Osteoblast (primary cell): ENCODE measurements at regions not wholly inside any gene's neighbourhood (a gene's known extent, or its start where the extent isn't known, plus 50 kb on each side); places are given as distances from the start of the nearest gene placed in this dataset.

Source experiments
- DNase-seq: peaks from one replicate; pipeline ENCODE4 v3.0.0; 2011; ENCODE audit warnings: low spot score, mixed read lengths; ENCODE audit not compliant: insufficient read length; ENCODE audit errors: missing footprints
- H2AFZ ChIP-seq: 2 replicates; pipeline ENCODE4 v1.6.0; 2011; ENCODE audit warnings: mild to moderate bottlenecking, low read length
- H3K27ac ChIP-seq: 2 replicates; pipeline ENCODE4 v1.5.1; 2011; ENCODE audit warnings: mild to moderate bottlenecking, low read depth, low read length, moderate library complexity
- H3K27me3 ChIP-seq: 2 replicates; pipeline ENCODE4 v1.6.0; 2012; ENCODE audit warnings: mild to moderate bottlenecking, control low read depth, inconsistent platforms, low read length, moderate library complexity; ENCODE audit not compliant: insufficient read depth
- H3K36me3 ChIP-seq: 2 replicates; pipeline ENCODE4 v1.5.1; 2011; ENCODE audit warnings: mild to moderate bottlenecking, low read length, control low read depth, moderate library complexity; ENCODE audit not compliant: insufficient read depth
- H3K4me1 ChIP-seq: 2 replicates; pipeline ENCODE4 v1.5.1; 2011; ENCODE audit warnings: mild to moderate bottlenecking, low read length, control low read depth, moderate library complexity; ENCODE audit not compliant: insufficient read depth
- H3K4me2 ChIP-seq: 2 replicates; pipeline ENCODE4 v1.6.0; 2011; ENCODE audit warnings: mild to moderate bottlenecking, low read length; ENCODE audit not compliant: insufficient read depth
- H3K4me3 ChIP-seq: fragments of 200-600 bp; sonication (generic); 3 replicates; pipeline ENCODE4 v1.5.1; 2012; ENCODE audit warnings: mild to moderate bottlenecking, low read length, inconsistent platforms; ENCODE audit not compliant: insufficient read depth
- H3K79me2 ChIP-seq: 2 replicates; pipeline ENCODE4 v1.6.0; 2012; ENCODE audit warnings: mild to moderate bottlenecking, low read length, control low read depth, inconsistent platforms; ENCODE audit not compliant: insufficient read depth
- H3K9me3 ChIP-seq: 2 replicates; pipeline ENCODE4 v1.5.1; 2011; ENCODE audit warnings: low read depth, low read length, control low read depth
- H4K20me1 ChIP-seq: 2 replicates; pipeline ENCODE4 v1.6.0; 2012; ENCODE audit warnings: mild to moderate bottlenecking, low read length, control low read depth; ENCODE audit not compliant: insufficient read depth
- CTCF ChIP-seq: IDR thresholded peaks from 2 replicates; pipeline ENCODE4 v1.5.1; 2011; ENCODE audit warnings: mild to moderate bottlenecking, low read depth, low read length, moderate library complexity; ENCODE audit errors: extremely low read depth

- H3K27ac ChIP-seq, result no peak overlapping the region
- no peaks in the 10 kb centered on the region for H3K9me3 ChIP-seq
- peak overlapping the region; percentile 55 for H3K4me3 ChIP-seq
- no peaks in the 10 kb centered on the region for H3K4me1 ChIP-seq
- no peaks in the 10 kb centered on the region for H3K79me2 ChIP-seq
- H2AFZ ChIP-seq, result peak overlapping the region; percentile 29
- no peaks in the 10 kb centered on the region for H4K20me1 ChIP-seq
- TF ChIP-seq CTCF, result peak; percentile 42
- no peaks in the 10 kb centered on the region for H3K36me3 ChIP-seq
- DNase-seq, result peak; percentile 97
- H3K27me3 ChIP-seq, result no peaks in the 10 kb centered on the region
- H3K4me2 ChIP-seq, result peak overlapping the region; percentile 67
These were observed 155.8 kb upstream of the IRX4 start for GRCh38 chr5:2038321-2039179.

DNA sequence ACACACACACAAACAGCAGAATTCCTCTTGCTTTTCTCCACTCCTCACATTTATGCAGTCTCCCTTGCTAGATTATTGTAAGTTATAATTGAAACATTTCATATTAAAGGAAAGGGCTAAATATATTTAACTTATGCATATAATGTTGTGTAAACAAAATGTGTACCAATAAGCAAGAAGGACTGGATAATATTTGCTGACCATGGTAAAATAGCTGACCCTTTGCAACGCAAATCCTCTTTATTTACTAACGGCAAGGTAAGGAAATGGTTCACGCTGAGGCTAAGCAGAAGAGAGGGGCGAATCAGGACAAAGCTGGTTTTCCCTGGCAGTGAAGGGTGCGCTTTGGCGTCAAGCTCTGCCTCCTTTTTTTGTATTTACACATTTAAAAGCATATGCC is 154.2 kb upstream of the IRX4 start:
- DNase-seq, result no peak
- H2AFZ ChIP-seq, result no peak overlapping the region
- no peak overlapping the region for H3K27ac ChIP-seq
- no peaks in the 10 kb centered on the region for H3K36me3 ChIP-seq
- H3K27me3 ChIP-seq, result no peaks in the 10 kb centered on the region
- no peaks in the 10 kb centered on the region for H4K20me1 ChIP-seq
- H3K79me2 ChIP-seq, result no peaks in the 10 kb centered on the region
- H3K4me3 ChIP-seq, result no peak overlapping the region
- no peak overlapping the region for H3K4me2 ChIP-seq
- no peaks in the 10 kb centered on the region for H3K4me1 ChIP-seq
- TF ChIP-seq CTCF, result no peak
- no peaks in the 10 kb centered on the region for H3K9me3 ChIP-seq

GRCh38 chr5:2032432-2032831 is 149.7 kb upstream of the IRX4 start:
- no peak overlapping the region for H2AFZ ChIP-seq
- H3K36me3 ChIP-seq, result no peaks in the 10 kb centered on the region
- no peak overlapping the region for H3K27ac ChIP-seq
- no peaks in the 10 kb centered on the region for H3K27me3 ChIP-seq
- H3K79me2 ChIP-seq, result no peaks in the 10 kb centered on the region
- H4K20me1 ChIP-seq, result no peaks in the 10 kb centered on the region
- H3K9me3 ChIP-seq, result no peaks in the 10 kb centered on the region
- H3K4me2 ChIP-seq, result no peak overlapping the region
- no peak overlapping the region for H3K4me3 ChIP-seq
- DNase-seq, result no peak
- no peak for TF ChIP-seq CTCF
- no peaks in the 10 kb centered on the region for H3K4me1 ChIP-seq

GRCh38 chr5:2031581-2031980 is 148.9 kb upstream of the IRX4 start:
- H3K4me2 ChIP-seq, result no peak overlapping the region
- no peak overlapping the region for H3K27ac ChIP-seq
- no peaks in the 10 kb centered on the region for H3K79me2 ChIP-seq
- H3K36me3 ChIP-seq, result no peaks in the 10 kb centered on the region
- H3K4me3 ChIP-seq, result no peak overlapping the region
- H3K9me3 ChIP-seq, result no peaks in the 10 kb centered on the region
- H4K20me1 ChIP-seq, result no peaks in the 10 kb centered on the region
- no peak for TF ChIP-seq CTCF
- H3K27me3 ChIP-seq, result no peaks in the 10 kb centered on the region
- no peaks in the 10 kb centered on the region for H3K4me1 ChIP-seq
- no peak for DNase-seq
- H2AFZ ChIP-seq, result no peak overlapping the region
